IgD-negative memory B cell (primary cell): ENCODE measurements at regions not wholly inside any gene's neighbourhood (a gene's known extent, or its start where the extent isn't known, plus 50 kb on each side); places are given as distances from the start of the nearest gene placed in this dataset.

Source experiments
- H3K27ac Mint-ChIP-seq, 3 donors: one replicate each; pipeline ENCODE4 v1.8.0; 2020 to 2022; ENCODE audit warnings: mild to moderate bottlenecking in 3 of 3, mixed read lengths in 3 of 3, moderate library complexity in 1 of 3
- H3K27me3 Mint-ChIP-seq: one replicate; pipeline ENCODE4 v1.8.0; 2021; ENCODE audit warnings: mixed read lengths
- H3K36me3 Mint-ChIP-seq: one replicate; pipeline ENCODE4 v1.8.0; 2020; ENCODE audit warnings: mild to moderate bottlenecking, mixed read lengths
- H3K4me1 Mint-ChIP-seq, 3 donors: one replicate each; pipeline ENCODE4 v1.8.0; 2020 to 2022; ENCODE audit warnings: mixed read lengths in 3 of 3, mild to moderate bottlenecking in 1 of 3
- H3K4me3 Mint-ChIP-seq, 4 donors: one replicate each; pipeline ENCODE4 v1.8.0; 2020 to 2022; ENCODE audit warnings: mild to moderate bottlenecking in 4 of 4, mixed read lengths in 4 of 4, moderate library complexity in 3 of 4
- H3K9me3 Mint-ChIP-seq, 3 donors: one replicate each; pipeline ENCODE4 v1.8.0; 2020 to 2021; ENCODE audit warnings: mixed read lengths in 3 of 3, mild to moderate bottlenecking in 1 of 3

- H3K36me3 Mint-ChIP-seq = no peaks in the 10 kb centered on the region
- H3K9me3 Mint-ChIP-seq = no peaks in the 10 kb centered on the region
- H3K4me3 Mint-ChIP-seq = no peak overlapping the region
- no peak overlapping the region for H3K27ac Mint-ChIP-seq
- H3K27me3 Mint-ChIP-seq = peaks cover 2% of the 10 kb centered on the region
- no peaks in the 10 kb centered on the region for H3K4me1 Mint-ChIP-seq
Measured at GRCh38 chrX:138769918-138770317, 58.4 kb upstream of the FGF13 start.

DNA sequence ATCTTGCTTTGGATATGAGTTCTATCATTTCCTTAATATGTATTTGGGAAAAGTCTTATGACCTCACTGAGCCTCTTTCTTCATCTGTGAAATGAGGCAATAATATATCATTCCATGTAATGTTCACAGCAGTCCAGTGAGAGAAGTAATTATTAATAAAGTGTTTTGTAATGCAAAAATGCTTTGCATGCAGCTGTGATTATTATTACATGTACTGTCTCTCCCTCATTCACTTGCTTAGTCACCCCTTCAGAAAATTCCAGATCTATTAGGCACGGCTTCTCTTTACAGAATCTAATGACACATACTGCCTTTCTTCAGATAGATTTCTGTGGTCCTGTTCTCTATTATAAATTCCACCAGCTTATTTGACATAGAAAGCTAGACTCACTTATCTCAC lies 53.5 kb upstream of the FGF13 start:
- Mint-ChIP-seq H3K4me3 (no peak overlapping the region), H3K36me3 (no peaks in the 10 kb centered on the region), H3K4me1 (no peaks in the 10 kb centered on the region), H3K27ac (no peak overlapping the region), H3K9me3 (no peaks in the 10 kb centered on the region), H3K27me3 (peaks cover 2% of the 10 kb centered on the region)

DNA sequence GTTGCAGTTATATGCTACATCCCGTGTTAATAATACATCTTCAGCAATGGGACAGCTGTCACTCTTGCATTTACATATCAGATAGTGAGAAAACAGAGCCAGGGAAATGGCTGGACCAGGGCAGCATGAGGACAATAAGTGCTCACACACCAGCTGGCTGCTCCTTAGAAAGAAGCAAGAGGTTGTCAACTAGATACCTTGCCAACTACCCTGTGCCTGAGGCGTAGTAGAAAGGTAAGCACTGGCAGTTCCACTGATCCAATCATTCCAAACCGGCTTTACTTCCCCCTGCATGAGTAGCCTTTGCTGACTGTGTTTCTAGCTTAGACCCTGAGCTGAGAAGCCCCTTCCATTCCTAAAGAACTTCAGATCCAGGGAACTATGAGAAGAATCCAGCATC lies 52.2 kb upstream of the FGF13 start:
- H3K9me3 Mint-ChIP-seq = no peaks in the 10 kb centered on the region
- no peaks in the 10 kb centered on the region for H3K36me3 Mint-ChIP-seq
- peaks cover 3% of the 10 kb centered on the region for H3K27me3 Mint-ChIP-seq
- H3K4me3 Mint-ChIP-seq = no peak overlapping the region
- no peak overlapping the region for H3K27ac Mint-ChIP-seq
- no peaks in the 10 kb centered on the region for H3K4me1 Mint-ChIP-seq

GRCh38 chrX:138761380-138761779 lies 49.9 kb upstream of the FGF13 start:
- peaks cover 5% of the 10 kb centered on the region for H3K27me3 Mint-ChIP-seq
- no peaks in the 10 kb centered on the region for H3K4me1 Mint-ChIP-seq
- no peaks in the 10 kb centered on the region for H3K36me3 Mint-ChIP-seq
- H3K4me3 Mint-ChIP-seq = no peak overlapping the region
- H3K9me3 Mint-ChIP-seq = no peaks in the 10 kb centered on the region
- H3K27ac Mint-ChIP-seq = no peak overlapping the region
